DMS79 (cell line): ENCODE measurements at regions not wholly inside any gene's neighbourhood (a gene's known extent, or its start where the extent isn't known, plus 50 kb on each side); places are given as distances from the start of the nearest gene placed in this dataset.
"Not testable (repeated sequence)": the region's sequence is repeated elsewhere in the genome, so short reads cannot be mapped to it uniquely, and the experiment has no call there.

Experiments used
- DNase-seq: peaks from one replicate; lab custom pipeline; 2025; lab: John Stamatoyannopoulos, UW

DNA sequence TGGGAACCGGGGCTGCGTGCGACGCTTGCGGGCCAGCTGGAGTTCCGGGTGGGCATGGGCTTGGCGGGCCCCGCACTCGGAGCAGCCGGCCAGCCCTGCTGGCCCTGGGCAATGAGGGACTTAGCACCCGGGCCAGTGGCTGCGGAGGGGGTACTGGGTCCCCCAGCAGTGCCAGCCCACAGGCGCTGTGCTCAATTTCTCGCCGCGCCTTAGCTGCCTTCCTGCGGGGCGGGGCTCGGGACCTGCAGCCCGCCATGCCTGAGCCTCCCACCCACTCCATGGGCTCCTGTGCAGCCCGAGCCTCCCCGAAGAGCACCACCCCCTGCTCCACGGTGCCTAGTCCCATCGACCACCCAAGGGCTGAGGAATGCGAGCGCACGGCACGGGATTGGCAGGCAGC is 63.8 kb downstream of the PLXNA1 start:
- DNase-seq = not testable (repeated sequence)

DNA sequence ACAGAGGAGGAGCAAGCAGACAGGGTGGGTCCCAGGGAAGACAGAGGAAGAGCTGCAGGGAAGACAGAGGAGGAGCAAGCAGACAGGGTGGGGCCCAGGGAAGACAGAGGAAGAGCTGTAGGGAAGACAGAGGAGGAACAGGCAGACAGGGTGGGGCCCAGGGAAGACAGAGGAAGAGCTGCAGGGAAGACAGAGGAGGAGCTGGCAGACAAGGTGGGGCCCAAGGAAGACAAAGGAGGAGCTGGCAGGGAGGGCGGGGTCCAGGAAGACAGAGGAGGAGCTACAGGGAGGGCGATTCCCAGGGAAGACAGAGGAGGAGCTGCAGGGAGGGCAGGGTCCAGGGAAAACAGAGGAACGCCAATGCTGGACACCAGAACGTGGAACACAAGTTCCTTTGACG is 66.5 kb downstream of the PLXNA1 start:
- DNase-seq = no peak

DNA sequence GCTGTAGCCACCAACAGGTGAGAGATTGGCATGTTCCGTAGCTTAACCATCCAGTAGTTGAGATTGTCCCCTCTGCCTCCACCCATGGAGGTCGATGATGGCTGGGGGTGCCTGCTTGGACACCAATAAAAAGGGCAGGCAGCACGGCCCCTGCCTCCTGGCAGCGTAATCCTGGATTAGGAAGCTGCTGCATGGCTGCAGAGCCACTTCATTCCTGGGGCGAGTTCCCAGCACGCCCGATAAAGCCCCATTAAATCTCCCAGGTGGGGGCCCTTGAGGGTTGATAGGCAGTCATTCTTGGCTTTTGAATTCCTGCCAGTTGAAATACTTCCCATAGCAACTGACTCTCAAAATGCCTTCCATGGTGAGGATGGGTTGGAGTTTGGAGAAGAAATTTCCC is 67.8 kb downstream of the PLXNA1 start:
- peak; percentile 59 for DNase-seq

DNA sequence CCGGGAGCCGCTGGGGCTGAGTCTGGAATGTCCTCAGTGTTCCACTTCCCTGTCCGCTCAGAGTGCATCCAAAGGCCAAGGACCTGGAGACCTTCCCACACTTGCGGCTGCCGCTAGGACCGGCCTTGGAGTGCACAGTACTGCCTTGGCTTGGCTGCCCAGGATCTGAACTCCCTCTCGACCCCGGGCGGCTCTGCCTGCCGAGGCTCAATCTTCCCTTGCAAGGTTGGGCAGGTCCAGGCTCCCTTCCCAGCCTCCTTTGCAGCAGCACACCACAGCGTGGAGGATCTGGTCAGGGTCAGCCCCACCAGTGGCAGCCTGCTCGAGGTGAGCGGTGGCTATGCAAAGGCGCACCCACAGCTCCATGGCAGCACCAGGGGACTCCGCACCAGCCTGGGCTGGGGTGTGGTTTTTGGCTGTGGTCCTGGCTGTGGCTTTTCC is 69.2 kb downstream of the PLXNA1 start:
- DNase-seq = no peak

DNA sequence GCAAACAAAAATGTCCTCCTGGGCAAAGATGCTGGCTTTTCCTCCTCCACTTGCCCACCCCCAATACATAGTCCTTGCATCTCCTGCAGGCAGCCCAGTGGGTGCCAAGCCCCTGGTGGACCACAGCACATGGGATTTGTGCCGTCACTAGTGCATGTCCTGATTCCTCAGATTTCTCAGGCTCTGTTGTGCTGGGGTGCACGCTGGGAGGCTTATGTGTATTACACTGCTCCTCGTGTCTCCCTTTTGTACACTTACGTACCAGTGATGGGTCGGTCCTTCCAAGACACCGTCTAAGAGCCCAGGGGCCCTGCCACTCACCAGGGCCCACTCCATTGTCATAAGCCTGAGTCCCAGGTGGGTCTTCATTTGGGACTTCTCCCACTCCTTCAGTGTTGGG is 70.1 kb downstream of the PLXNA1 start:
- DNase-seq = no peak

DNA sequence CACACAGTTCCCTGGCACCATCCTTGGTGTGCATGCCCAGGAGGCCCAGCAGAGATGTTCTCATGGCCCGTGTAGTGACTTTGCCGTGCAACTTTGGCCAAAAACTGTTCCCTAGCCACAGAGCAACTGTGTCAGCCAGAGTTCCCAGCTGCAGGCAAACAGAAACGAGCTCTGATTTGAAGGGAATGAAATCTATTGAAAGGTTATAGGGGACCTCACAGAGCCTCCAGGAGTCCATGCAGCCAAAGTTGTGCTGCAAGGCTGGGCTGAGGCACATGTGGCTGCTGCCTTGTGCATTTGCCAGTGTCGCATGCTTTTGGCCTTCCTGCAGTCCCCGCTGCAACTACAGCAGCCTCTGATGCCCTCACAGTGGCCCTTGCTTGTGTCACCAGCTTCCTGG is 70.5 kb downstream of the PLXNA1 start:
- DNase-seq = no peak

DNA sequence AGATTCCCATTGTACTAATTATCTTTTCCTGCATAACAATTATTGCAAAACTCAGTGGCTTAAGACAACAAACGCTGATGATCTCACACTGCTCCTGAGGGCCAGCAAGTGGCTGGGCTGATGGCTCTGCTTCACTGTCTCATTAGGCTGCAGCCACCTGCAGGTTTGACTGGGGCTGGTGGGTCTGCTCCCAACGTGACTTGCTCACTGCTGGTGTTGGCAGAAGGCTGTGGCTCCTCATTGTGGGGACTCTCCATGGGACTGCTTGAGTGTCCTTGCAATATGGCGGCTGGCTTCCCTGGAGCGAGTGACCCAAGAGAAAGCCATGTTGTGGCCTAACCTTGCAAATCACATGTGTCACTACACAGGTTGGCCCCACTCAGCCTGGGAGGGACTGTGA is 71.1 kb downstream of the PLXNA1 start:
- no peak for DNase-seq

DNA sequence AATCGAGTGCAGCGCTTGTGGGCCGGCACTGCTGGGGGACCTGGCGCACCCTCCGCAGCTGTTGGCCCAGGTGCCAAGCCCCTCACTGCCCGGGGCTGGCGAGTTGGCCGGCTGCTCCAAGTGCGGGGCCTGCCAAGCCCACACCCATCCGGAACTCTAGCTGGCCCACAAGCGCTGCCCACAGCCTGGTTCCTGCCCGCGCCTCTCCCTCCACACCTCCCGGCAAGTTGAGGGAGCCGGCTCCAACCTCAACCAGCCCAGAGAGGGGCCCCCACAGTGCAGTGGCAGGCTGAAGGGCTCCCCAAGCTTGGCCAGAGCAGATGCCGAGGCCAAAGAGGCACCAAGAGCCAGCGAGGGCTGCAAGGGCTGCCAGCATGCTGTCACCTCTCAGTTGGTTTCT is 73.4 kb downstream of the PLXNA1 start:
- DNase-seq = no peak

DNA sequence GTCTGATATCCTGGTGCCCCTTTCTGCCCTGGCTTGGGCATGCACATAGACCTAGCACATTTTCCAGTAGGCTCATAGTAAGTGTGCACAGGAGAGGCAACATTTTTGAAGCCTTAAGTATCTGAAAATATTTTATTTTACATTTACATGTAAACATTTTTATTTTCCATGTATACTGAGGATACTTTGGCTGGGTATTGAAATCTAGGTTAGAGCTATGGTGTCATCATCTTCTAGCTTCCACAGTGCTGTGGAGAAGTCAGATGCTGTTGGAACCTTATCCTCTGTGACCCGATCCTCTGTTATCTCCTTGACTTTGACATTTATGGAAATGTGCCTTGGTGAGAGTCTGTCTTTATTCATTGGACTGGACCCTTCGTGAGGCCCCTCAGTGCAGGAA is 74.1 kb downstream of the PLXNA1 start:
- DNase-seq = no peak

DNA sequence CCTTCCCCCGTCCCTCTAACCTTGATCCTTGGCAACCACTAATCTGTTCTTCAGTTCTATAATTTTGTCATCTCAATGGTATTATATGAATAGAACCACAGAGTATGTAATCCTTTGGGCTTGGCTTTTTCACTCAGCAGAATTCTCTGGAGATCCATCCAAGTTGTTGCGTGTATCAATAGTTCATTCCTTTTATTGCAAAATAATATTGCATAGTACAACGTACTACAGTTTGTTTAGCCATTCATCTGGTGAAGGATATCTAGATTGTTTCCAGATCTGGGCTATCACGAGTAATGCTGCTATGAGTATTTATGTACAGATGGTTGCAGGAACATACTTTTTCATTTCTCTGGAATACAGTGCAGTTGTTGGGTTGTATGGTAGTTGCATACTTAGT is 76.2 kb downstream of the PLXNA1 start:
- DNase-seq = no peak

DNA sequence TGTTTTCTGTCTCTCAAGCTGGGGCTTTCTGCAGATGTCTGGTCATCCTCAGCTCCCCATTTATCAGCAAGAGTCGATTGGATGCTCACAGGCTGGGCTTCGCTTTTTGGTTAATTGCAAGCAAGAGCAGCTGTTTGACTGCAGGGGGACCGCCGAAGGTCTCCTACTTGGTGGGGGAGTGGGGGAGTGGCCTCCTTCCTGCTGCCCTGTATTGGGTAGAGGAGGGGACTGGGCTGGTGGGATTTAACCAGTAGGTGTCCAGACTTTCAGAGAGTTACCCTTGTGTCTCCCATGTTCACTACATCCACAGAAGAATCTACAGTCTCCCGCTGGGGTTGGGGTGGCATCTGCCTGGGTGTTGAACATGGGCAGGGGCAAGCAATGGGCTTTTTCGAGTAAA is 78.7 kb downstream of the PLXNA1 start:
- no peak for DNase-seq

DNA sequence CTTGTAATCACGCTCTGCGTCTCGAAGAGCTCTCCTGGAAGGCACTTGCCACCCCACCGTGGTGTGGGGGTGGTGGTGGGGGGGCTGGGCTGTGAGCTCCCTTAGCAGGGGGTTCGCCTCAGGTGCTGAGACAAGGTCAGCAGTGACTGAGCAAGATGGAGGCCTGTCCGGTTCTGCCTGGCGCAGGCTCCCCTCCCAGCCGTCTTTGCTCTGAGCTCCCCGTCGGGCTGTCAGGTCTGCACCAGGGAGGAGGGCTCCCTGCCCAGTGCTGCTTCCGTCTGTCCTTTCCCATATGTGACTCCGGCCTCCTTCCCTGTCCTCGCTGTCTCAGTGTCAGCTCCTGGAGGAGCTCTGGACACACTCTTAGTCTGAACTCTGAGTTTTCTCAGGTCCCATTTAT is 80.0 kb downstream of the PLXNA1 start:
- DNase-seq = no peak

DNA sequence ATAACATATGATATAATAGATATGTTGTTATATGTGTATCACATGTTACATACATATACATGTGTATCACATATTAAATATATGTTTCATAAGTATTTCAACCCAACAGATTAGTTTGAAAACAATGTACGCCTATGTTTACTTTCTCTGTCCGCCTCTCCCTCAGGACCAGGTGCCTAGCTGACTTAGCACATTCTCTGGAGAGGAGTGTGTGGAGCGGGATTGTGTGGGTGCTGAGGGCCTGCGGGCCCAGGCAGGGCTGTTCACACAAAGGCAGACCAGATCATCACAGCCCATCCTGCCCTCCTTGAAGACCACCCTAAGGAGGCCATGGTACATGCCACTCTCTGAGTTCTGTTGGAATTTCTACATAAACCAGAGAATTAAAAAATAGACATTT is 81.0 kb downstream of the PLXNA1 start:
- no peak for DNase-seq

DNA sequence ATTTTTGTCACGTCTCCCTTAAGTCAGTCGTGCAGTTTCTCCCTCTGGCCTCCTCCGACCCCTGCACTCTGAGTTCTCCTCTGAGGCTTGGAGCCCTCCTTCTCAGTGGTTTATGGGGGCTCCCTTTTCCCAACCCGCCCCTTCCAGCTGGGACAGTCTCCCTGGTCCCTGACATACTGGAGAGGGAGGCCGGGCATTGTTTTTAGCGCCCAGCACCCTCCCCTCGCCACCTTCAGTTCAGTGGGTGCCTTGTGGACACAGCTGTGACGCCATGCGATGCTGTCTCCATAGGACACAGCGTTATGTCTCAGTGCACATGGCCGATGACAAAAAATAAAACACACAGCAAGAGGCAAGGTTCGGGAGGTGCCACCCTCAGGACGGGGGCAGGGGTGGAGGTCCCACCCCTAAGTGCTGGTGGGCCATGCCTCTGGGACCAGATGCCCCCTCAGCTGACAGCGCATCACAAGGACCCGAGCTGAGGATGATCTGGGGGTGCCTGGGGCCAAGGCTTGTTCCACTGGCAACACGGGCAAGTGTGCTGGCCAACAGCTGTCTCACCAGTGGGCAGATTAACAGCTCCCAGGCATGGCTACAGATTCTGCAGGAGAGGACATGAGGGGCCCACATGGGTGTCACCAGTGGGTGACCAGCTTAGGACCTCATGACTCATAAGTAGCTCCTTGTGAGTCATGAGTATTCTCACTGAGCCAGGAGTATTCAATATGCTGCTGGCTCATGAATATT is 81.6 kb downstream of the PLXNA1 start:
- DNase-seq = no peak

DNA sequence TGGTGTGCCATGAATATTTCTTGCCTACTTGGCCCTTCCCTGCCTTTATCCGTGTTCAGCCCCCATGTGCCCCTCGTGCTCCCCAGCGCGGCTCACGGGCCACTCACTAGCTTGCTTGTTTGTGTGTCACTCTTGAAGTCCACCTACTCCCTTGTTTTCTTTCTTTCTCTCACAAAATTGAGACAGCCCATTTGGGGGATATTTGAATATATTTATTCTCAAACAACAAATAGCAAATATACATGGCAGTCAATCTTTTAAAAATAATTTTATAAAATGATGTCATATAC is 82.2 kb downstream of the PLXNA1 start:
- no peak for DNase-seq

DNA sequence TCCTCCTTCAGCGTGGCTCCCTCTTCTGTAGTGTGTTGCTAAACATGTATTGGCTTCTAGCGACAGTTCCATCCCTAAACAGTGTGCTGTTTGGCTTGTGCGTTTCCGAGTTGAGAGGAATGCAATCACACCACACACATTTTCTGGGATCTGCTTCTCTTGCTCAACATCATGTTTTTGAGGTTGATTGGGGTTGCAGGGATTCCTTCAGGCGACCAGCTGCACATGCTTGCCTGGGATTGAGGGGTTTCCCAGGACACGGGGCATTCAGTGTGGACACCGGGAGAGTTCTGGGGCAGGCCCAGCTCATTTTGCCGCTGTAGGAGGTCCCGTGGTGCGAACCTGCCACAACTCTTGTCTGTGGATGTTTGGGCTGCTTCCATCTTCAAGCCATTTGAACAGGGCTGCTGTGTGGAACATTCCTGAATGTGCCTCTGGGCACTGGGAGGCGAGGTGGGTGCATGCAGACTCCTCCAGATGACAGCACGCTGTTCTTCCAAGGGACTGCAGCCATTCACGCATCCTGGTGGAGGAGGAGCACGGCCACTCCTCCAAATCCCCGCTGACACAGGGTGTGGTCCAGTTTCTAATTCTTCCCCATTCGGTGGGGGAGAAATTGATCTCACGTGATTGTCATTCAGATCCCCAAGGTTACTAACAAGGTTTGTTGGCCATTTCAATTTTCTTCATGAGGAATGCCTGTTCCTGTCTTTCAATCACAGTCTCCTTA is 82.8 kb downstream of the PLXNA1 start:
- DNase-seq = no peak

DNA sequence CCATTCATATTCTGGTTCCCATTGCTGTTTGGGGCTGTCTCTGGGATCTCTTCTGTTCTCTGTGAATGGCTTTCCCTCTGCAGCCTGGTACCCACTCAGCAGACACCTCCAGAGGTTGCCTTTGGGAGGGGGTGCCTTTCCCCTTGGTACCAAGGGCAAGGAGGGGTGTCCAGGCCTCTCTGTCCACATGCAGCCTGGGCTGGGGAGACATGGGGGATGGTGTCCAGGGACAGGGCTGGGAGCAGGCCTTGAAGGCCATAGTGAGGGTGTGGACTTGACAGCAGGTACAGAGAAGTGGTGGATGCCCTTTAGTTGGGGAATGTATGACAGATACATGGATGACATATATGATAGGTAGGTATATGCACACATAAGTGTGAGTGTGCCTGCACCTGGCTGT is 83.7 kb downstream of the PLXNA1 start:
- DNase-seq = no peak

DNA sequence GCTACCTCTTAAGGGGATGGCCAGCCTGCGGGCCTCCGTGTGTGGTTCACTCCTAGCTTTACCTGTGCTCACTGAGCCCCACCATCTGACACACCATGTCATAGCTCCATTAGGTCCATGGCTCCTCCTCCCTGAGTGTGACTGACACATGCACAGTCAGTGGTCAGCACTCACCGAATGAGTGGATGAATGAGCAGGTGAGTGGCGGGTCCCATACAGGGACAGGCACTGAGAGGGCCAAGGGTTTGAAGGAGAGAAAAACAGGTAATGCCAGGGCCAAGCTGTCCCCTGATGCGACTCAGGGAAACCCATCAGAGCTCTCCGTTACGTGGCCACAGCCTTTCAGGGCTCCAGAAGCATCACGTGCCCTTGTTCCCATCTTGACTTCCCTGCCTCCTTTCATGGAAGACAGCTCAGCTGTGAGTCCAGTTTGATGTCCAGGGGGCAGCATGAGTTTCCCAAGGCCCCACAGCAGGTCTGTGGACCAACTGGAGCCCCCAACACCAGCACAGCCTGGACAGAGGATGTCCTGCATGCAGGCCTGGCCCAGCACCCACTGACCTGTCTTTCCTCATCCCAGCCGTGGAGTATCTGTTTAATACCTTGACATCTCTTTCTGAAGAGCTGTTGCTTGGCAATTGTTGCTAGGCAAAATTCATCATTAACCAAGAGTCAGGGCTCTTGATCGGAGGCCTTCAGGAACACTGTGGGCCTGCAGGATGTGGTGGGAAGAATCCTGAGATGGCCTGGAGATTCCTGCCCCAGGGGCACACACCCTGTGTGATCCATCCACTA is 84.4 kb downstream of the PLXNA1 start:
- no peak for DNase-seq

DNA sequence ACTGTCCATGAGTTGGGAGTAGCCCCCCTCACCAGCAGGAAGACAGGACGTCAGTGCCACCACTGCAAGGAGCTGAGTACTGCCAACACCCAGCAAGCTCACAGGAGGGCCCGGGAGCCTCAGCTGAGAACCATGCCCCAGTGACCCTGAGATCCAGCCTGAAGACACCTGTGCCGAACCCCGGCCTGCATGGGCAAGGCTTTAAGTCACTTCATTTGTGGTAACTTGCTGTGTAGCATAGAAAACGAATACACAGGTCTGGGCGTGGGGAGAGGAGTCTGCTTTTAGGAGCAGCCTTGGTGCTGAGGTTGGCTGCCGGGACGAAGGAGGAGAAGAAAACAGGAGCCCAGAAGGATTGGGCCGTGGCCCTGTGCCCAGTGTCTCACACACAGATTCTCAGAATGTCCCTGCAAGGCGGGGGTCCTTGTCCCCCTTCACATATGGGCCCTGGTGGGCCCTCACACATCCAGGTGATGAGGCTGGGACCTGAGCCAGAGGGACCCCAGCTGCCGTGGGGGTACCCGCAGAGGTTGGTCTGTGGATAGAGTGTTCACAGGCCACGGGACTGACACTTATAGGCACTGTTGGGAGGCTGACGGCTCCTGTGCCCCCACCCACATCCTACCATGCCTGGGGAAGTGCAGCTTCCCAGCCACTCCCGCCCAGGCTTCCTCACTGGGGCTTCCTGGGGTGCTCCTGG is 85.3 kb downstream of the PLXNA1 start:
- DNase-seq = no peak

DNA sequence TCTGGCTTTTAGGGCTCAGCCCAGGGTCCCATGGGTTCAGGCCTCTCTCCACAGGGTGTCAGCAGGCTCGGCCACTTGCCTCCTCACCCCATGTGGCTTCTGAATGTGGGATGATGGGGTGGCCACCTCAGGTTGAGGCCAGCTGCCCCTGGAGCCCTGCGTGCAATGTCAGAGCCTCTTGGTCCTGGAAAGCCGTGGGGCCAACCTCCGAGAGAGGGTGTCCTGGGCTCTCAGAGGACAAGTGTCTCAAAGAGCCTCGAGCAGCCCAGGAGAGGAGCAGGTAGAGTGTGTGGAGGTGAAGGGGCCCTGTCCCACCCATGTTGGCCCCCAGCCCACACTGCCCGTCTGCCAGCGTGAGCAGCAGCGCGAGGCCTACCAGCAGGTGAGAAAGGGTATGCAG is 86.0 kb downstream of the PLXNA1 start:
- no peak for DNase-seq

DNA sequence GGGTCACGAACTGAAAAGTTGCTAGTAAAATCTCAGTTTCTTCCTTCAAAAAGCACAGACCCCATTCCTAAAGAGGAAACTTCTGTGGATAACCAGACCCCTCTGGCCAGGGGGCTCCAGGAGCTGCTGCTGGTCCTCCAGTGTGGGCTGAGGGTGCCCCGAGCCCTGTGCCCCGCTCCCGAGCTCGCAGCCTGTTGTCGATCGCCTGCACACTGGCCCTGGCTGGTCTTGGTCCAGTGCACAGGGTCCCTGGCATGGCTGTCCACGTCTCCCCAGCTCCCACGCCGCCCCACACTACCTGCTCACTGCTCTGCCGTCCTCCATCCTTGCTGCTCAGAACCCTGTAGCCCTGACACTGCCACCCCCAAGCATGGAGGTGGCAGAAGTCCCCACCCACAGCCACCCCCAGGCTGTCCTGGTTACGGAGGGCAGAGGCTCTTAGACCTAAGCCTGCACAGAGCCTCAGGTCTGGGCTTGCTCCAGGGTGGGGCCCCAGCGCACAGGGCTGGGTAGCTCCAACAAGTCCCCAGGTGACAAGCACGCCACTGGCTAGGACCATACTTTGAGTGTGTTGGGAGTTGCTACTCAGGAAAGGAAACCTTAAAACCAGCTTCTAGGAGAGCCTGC is 87.0 kb downstream of the PLXNA1 start:
- DNase-seq = no peak

DNA sequence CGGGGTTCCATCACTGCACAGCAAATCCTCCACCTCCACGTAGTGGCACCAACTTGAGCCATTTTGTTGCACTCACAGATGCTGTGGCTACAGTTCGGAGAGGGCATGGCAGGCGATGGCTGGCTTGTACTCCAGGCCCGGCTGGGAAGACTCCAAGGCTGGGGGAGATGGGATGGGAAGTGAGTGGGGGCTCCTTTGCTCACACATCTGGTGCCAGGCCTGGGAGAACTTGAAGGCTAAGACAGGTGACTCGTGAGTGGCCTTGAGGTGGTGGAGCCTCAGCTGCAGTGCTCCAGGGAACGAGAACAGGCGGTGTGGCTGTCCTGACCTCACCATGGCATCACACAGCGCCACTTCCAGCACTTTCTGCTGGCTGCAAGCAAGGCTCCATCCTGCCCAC is 87.9 kb downstream of the PLXNA1 start:
- no peak for DNase-seq
